H1 (cell line): ENCODE measurements at regions not wholly inside any gene's neighbourhood (a gene's known extent, or its start where the extent isn't known, plus 50 kb on each side); places are given as distances from the start of the nearest gene placed in this dataset.

ENCODE experiments used
- CBX8 ChIP-seq: fragments of 300-800, 300-1000 bp; sonication (generic); IDR thresholded peaks from 2 replicates; pipeline ENCODE4 v1.7.1; 2016; ENCODE audit warnings: low read depth, low read length, borderline replicate concordance
- CEBPB ChIP-seq: IDR thresholded peaks from 2 replicates; pipeline ENCODE4 v1.6.1; 2012; ENCODE audit warnings: low read depth, low read length
- CHD1 ChIP-seq: IDR thresholded peaks from 2 replicates; pipeline ENCODE4 v1.6.1; 2012; ENCODE audit warnings: low read depth, low read length, improper control_type of control experiment
- KDM1A ChIP-seq: fragments of 200-600, 300-600 bp; sonication (generic); IDR thresholded peaks from 2 replicates; pipeline ENCODE4 v1.7.1; 2016; ENCODE audit warnings: mild to moderate bottlenecking, low read length, borderline replicate concordance
- TF ChIP-seq, protein P1 (sequence below): fragments of 300-600 bp; sonication (generic); IDR thresholded peaks from 2 replicates; pipeline ENCODE4 v1.7.1; 2012; ENCODE audit warnings: low read length, moderate library complexity, mild to moderate bottlenecking, inconsistent platforms; ENCODE audit not compliant: insufficient replicate concordance

DNA sequence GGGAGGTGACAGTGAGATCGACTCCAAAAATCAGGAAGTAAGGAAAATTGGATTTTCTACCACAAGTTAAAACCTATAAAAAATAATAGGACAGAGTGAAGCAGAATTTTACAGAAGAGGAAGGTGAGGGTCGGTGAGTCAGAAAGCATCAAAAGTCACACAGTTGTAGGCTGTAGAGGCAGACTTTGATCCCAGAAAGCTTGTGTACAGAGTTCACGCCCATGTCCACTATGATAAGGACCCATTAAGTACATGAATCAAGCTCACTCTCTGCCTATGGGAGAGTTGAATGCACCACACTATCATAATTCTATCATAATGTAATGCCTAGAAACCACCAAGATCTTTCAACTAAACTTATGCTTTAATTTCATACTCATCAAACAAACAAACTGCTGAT is 291.2 kb downstream of the PRELID2 start (continued):
- TF ChIP-seq, protein P1, sequence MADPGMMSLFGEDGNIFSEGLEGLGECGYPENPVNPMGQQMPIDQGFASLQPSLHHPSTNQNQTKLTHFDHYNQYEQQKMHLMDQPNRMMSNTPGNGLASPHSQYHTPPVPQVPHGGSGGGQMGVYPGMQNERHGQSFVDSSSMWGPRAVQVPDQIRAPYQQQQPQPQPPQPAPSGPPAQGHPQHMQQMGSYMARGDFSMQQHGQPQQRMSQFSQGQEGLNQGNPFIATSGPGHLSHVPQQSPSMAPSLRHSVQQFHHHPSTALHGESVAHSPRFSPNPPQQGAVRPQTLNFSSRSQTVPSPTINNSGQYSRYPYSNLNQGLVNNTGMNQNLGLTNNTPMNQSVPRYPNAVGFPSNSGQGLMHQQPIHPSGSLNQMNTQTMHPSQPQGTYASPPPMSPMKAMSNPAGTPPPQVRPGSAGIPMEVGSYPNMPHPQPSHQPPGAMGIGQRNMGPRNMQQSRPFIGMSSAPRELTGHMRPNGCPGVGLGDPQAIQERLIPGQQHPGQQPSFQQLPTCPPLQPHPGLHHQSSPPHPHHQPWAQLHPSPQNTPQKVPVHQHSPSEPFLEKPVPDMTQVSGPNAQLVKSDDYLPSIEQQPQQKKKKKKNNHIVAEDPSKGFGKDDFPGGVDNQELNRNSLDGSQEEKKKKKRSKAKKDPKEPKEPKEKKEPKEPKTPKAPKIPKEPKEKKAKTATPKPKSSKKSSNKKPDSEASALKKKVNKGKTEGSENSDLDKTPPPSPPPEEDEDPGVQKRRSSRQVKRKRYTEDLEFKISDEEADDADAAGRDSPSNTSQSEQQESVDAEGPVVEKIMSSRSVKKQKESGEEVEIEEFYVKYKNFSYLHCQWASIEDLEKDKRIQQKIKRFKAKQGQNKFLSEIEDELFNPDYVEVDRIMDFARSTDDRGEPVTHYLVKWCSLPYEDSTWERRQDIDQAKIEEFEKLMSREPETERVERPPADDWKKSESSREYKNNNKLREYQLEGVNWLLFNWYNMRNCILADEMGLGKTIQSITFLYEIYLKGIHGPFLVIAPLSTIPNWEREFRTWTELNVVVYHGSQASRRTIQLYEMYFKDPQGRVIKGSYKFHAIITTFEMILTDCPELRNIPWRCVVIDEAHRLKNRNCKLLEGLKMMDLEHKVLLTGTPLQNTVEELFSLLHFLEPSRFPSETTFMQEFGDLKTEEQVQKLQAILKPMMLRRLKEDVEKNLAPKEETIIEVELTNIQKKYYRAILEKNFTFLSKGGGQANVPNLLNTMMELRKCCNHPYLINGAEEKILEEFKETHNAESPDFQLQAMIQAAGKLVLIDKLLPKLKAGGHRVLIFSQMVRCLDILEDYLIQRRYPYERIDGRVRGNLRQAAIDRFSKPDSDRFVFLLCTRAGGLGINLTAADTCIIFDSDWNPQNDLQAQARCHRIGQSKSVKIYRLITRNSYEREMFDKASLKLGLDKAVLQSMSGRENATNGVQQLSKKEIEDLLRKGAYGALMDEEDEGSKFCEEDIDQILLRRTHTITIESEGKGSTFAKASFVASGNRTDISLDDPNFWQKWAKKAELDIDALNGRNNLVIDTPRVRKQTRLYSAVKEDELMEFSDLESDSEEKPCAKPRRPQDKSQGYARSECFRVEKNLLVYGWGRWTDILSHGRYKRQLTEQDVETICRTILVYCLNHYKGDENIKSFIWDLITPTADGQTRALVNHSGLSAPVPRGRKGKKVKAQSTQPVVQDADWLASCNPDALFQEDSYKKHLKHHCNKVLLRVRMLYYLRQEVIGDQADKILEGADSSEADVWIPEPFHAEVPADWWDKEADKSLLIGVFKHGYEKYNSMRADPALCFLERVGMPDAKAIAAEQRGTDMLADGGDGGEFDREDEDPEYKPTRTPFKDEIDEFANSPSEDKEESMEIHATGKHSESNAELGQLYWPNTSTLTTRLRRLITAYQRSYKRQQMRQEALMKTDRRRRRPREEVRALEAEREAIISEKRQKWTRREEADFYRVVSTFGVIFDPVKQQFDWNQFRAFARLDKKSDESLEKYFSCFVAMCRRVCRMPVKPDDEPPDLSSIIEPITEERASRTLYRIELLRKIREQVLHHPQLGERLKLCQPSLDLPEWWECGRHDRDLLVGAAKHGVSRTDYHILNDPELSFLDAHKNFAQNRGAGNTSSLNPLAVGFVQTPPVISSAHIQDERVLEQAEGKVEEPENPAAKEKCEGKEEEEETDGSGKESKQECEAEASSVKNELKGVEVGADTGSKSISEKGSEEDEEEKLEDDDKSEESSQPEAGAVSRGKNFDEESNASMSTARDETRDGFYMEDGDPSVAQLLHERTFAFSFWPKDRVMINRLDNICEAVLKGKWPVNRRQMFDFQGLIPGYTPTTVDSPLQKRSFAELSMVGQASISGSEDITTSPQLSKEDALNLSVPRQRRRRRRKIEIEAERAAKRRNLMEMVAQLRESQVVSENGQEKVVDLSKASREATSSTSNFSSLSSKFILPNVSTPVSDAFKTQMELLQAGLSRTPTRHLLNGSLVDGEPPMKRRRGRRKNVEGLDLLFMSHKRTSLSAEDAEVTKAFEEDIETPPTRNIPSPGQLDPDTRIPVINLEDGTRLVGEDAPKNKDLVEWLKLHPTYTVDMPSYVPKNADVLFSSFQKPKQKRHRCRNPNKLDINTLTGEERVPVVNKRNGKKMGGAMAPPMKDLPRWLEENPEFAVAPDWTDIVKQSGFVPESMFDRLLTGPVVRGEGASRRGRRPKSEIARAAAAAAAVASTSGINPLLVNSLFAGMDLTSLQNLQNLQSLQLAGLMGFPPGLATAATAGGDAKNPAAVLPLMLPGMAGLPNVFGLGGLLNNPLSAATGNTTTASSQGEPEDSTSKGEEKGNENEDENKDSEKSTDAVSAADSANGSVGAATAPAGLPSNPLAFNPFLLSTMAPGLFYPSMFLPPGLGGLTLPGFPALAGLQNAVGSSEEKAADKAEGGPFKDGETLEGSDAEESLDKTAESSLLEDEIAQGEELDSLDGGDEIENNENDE, result no peak
- TF ChIP-seq KDM1A, result no peak
- no peak for TF ChIP-seq CHD1
- TF ChIP-seq CBX8, result no peak
- no peak for TF ChIP-seq CEBPB
